ENCODE measurements at regions not wholly inside any gene's neighbourhood (a gene's known extent, or its start where the extent isn't known, plus 50 kb on each side); places are given as distances from the start of the nearest gene placed in this dataset.

GRCh38 chr1:199335496-199335895, 692.0 kb upstream of the NR5A2 start:
- intact Hi-C loops (cut with DNase I): no loop called here
- Histone ChIP-seq H3K27me3 (no peaks in the 10 kb centered on the region), H3K27ac (replicated peaks in 1 of 4) (no peak overlapping the region), H3K4me3 (no peak overlapping the region), H3K9me3 (no peaks in the 10 kb centered on the region), H3K4me1 (peaks cover 0 to 8% (median 0%) of the 10 kb centered on the region in 4 donors), H3K36me3 (no peaks in the 10 kb centered on the region)
- DNase-seq (ENCODE audit: extremely low spot score): no peak
- TF ChIP-seq POLR2AphosphoS5 (IDR thresholded peaks at IDR 0.05) (no peak), CTCF (IDR thresholded peaks at IDR 0.05) (no peak), EP300 (IDR thresholded peaks at IDR 0.05) (no peak), POLR2A (IDR thresholded peaks at IDR 0.05; ENCODE audit: low read depth) (no peak)
- WGBS: 43% methylated on average over 1 of the region's 1 CpG

- Histone ChIP-seq H3K9me3 (no peaks in the 10 kb centered on the region), H3K36me3 (no peaks in the 10 kb centered on the region), H3K27ac (replicated peaks in 1 of 4) (no peak overlapping the region), H3K4me3 (no peak overlapping the region), H3K4me1 (peaks cover 0 to 8% (median 0%) of the 10 kb centered on the region in 4 donors), H3K27me3 (no peaks in the 10 kb centered on the region)
- WGBS: 100% methylated on average over 2 of the region's 4 CpGs
- DNase-seq (ENCODE audit: extremely low spot score): no peak
- TF ChIP-seq POLR2A (IDR thresholded peaks at IDR 0.05; ENCODE audit: low read depth): no peak
- TF ChIP-seq CTCF (IDR thresholded peaks at IDR 0.05): no peak
- no peak for TF ChIP-seq EP300 (IDR thresholded peaks at IDR 0.05)
- TF ChIP-seq POLR2AphosphoS5 (IDR thresholded peaks at IDR 0.05): no peak
- intact Hi-C loops (cut with DNase I): no loop called here
Measured at GRCh38 chr1:199336745-199337640, 690.5 kb upstream of the NR5A2 start.

- no peak overlapping the region for H3K4me3 ChIP-seq
- DNase-seq (ENCODE audit: extremely low spot score): no peak
- H3K36me3 ChIP-seq: no peaks in the 10 kb centered on the region
- H3K27me3 ChIP-seq: no peaks in the 10 kb centered on the region
- peaks cover 0 to 8% (median 0%) of the 10 kb centered on the region in 4 donors for H3K4me1 ChIP-seq
- no peak for TF ChIP-seq POLR2AphosphoS5 (IDR thresholded peaks at IDR 0.05)
- no peak for TF ChIP-seq POLR2A (IDR thresholded peaks at IDR 0.05; ENCODE audit: low read depth)
- no peak overlapping the region for H3K27ac ChIP-seq (replicated peaks in 1 of 4)
- intact Hi-C loops (cut with DNase I): no loop called here
- no peaks in the 10 kb centered on the region for H3K9me3 ChIP-seq
- WGBS: 92% methylated on average over 1 of the region's 1 CpG
Measured at GRCh38 chr1:199338760-199339159, 688.8 kb upstream of the NR5A2 start.

GRCh38 chr1:199352351-199352750, 675.2 kb upstream of the NR5A2 start:
- TF ChIP-seq POLR2AphosphoS5 (IDR thresholded peaks at IDR 0.05) (no peak), POLR2A (IDR thresholded peaks at IDR 0.05; ENCODE audit: low read depth) (no peak)
- Histone ChIP-seq H3K36me3 (no peaks in the 10 kb centered on the region), H3K4me1 (peaks cover 0 to 17% (median 5%) of the 10 kb centered on the region in 4 donors), H3K9me3 (peaks cover 0 to 10% (median 0%) of the 10 kb centered on the region in 4 donors), H3K4me3 (no peak overlapping the region), H3K27me3 (no peaks in the 10 kb centered on the region), H3K27ac (replicated peaks in 1 of 4) (no peak overlapping the region)
- intact Hi-C loops (cut with DNase I): no loop called here
- DNase-seq (ENCODE audit: extremely low spot score): no peak
- WGBS: 55% methylated on average over 5 of the region's 5 CpGs

GRCh38 chr1:199353906-199354305, 673.6 kb upstream of the NR5A2 start:
- no peak for DNase-seq (ENCODE audit: extremely low spot score)
- intact Hi-C loops (cut with DNase I): no loop called here
- Histone ChIP-seq H3K9me3 (peaks cover 0 to 10% (median 0%) of the 10 kb centered on the region in 4 donors), H3K36me3 (no peaks in the 10 kb centered on the region), H3K4me1 (peaks cover 0 to 17% (median 5%) of the 10 kb centered on the region in 4 donors), H3K27ac (replicated peaks in 1 of 4) (peak overlapping the region; percentile 18 to 63 (median 51)), H3K27me3 (no peaks in the 10 kb centered on the region), H3K4me3 (no peak overlapping the region)
- TF ChIP-seq POLR2AphosphoS5 (IDR thresholded peaks at IDR 0.05): no peak
- TF ChIP-seq EP300 (IDR thresholded peaks at IDR 0.05): no peak
- TF ChIP-seq CTCF (IDR thresholded peaks at IDR 0.05): no peak
- TF ChIP-seq POLR2A (IDR thresholded peaks at IDR 0.05; ENCODE audit: low read depth): no peak
- 44% methylated on average over 2 of the region's 2 CpGs for WGBS
